BJ (cell line): ENCODE measurements at regions not wholly inside any gene's neighbourhood (a gene's known extent, or its start where the extent isn't known, plus 50 kb on each side); places are given as distances from the start of the nearest gene placed in this dataset.

Source experiments
- CTCF ChIA-PET: fragments of 350-600 bp; formaldehyde crosslinking; extraction: SDS; loops from one replicate; lab custom pipeline; 2021; ENCODE audit warnings: antibody characterized with exemption, inconsistent platforms; lab: Yijun Ruan, JAX
- POLR2A ChIA-PET: fragments of 300-600 bp; sonication (Branson Sonifier 250); formaldehyde crosslinking; extraction: SDS; loops from one replicate; lab custom pipeline; 2021; ENCODE audit warnings: antibody characterized with exemption; lab: Charles Lee
- DNase-seq: peaks from one replicate; pipeline ENCODE4 v3.0.0-alpha.2; 2011; ENCODE audit warnings: low read depth
- H3K27me3 ChIP-seq: 2 replicates; pipeline ENCODE4 v1.6.0; 2011; ENCODE audit warnings: low read length; ENCODE audit not compliant: control insufficient read depth, insufficient read depth
- H3K36me3 ChIP-seq: 2 replicates; pipeline ENCODE4 v1.5.1; 2011; ENCODE audit warnings: low read length; ENCODE audit not compliant: control insufficient read depth, insufficient read depth
- H3K4me3 ChIP-seq: 2 replicates; pipeline ENCODE4 v1.5.1; 2011; ENCODE audit warnings: low read depth, mild to moderate bottlenecking, control low read depth, low read length
- TF ChIP-seq, protein P1 (sequence below): IDR thresholded peaks from 2 replicates; pipeline ENCODE4 v1.5.1; 2011; ENCODE audit warnings: low read depth, mild to moderate bottlenecking, control low read depth, inconsistent platforms, low read length, moderate library complexity; ENCODE audit not compliant: insufficient read depth

DNA sequence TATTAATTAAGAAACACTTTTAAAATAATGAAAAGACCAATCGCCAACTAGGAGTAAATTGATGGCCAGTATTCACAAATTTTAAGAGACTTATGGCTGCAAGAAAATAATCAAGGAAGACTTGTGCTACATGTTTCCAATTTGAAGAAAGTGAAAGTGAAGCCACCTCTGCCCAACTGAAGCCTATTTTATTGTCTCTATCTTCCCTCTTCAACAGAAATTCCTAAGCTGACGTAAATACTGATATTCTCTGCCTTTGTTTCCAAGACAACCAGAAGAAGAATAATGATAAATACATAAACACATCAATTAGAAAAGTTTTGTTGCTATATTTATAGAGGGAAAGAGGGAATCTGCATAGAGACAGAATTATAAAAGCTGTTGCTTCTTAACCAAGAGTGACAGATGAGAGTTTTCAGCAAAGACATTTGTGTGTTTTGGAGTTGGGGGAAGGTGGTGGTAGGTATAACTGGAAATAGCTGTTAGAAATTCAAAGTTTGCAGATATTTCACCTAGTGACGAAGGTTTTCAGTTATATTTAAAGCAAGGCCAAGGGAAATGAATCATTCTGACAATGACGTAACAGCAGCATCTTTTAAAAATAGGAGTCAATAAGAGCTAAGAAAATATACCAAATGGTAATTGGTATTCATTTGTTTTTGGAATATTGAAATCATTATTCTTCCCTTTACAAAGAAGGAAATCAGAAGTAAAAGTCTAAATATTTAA lies 576.6 kb upstream of the SORCS1 start:
- TF ChIP-seq, protein P1, sequence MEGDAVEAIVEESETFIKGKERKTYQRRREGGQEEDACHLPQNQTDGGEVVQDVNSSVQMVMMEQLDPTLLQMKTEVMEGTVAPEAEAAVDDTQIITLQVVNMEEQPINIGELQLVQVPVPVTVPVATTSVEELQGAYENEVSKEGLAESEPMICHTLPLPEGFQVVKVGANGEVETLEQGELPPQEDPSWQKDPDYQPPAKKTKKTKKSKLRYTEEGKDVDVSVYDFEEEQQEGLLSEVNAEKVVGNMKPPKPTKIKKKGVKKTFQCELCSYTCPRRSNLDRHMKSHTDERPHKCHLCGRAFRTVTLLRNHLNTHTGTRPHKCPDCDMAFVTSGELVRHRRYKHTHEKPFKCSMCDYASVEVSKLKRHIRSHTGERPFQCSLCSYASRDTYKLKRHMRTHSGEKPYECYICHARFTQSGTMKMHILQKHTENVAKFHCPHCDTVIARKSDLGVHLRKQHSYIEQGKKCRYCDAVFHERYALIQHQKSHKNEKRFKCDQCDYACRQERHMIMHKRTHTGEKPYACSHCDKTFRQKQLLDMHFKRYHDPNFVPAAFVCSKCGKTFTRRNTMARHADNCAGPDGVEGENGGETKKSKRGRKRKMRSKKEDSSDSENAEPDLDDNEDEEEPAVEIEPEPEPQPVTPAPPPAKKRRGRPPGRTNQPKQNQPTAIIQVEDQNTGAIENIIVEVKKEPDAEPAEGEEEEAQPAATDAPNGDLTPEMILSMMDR: no peak
- DNase-seq: no peak
- H3K4me3 ChIP-seq: no peak overlapping the region
- H3K27me3 ChIP-seq: no peaks in the 10 kb centered on the region
- ChIA-PET POLR2A (no interaction called here), CTCF (no interaction called here)
- H3K36me3 ChIP-seq: no peaks in the 10 kb centered on the region

DNA sequence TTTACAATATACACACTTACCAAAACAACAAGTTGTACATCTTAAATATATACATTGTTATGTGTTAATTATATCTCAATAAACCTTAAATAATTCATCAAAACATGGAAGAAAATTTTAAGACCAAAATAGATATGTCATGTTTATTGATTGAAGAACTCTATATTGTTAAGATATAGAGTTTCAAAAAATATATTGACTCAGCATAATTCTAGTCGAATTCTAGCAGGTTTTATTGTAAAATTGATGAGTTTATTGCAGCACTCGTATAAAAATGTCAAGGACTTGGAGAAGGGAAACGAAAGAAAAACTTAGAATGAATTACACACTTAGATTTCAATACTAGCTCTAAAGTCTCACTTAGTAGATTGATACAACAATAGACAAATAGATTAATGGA lies 575.4 kb upstream of the SORCS1 start:
- ChIA-PET POLR2A (no interaction called here), CTCF (no interaction called here)
- no peak overlapping the region for H3K4me3 ChIP-seq
- TF ChIP-seq, protein P1: no peak
- H3K36me3 ChIP-seq: no peaks in the 10 kb centered on the region
- no peaks in the 10 kb centered on the region for H3K27me3 ChIP-seq
- no peak for DNase-seq

DNA sequence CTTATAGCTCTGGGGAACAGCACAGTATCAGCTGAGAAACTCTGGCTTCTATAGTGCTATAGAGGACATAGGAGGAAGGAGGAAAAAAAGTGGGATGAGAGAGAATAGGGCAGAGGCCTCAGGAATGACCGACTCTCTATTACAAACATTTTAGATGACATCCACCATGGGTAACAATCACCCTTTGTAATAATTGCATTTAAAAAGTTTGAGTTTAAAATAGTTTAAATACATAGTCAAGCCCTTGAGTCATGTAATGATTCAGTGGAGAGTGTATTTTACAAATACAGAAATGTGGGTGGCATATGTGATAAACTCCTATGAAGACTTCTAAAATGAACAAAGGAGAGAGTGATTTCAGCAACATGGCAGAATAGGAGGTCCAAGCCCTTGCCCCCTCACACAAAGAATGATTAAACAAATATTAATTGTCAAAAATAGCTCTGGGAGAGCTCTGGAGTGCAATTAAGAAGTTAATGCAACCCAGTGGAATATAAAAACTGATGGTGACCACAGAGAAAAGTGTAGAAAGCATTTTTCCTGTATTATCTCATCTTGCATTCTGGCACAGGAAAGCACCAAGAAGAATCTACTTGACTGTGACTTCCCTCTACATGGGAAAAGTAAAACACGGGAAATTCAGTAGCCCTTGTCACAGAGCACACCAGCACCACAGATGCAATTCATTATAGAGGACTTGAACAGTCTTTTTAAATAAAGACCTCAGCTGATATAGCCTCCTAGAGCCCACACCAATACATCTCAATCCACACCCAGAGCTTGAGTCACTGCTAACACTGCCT lies 569.0 kb upstream of the SORCS1 start:
- Histone ChIP-seq H3K27me3 (no peaks in the 10 kb centered on the region), H3K4me3 (no peak overlapping the region), H3K36me3 (no peaks in the 10 kb centered on the region)
- TF ChIP-seq, protein P1: no peak
- CTCF ChIA-PET: interaction anchor here (0.5 kb wide), 1 partner anchor 714 kb away, joined by 3 read pairs; no protein-coding TSS in a partner anchor
- POLR2A ChIA-PET: no interaction called here
- DNase-seq: peak; percentile 26

DNA sequence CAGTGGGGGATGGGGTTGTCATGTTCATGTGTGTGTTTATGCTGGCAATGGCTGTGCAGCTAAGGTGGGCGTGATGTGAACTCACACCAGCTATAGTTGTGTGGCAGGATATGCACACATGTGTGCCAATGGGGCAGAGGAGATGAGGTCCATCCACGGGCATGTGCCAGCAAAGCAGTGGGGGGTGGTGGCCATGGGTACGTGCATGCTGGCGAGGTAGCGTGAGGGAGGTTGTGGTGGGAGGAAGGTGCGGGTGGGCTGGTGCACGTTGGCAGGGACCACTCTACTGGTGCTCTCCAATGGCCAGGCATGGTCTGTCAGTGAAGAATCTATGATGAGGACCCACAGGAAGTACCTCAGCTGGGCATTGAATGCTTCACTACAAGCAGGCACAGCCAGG lies 567.5 kb upstream of the SORCS1 start:
- ChIA-PET POLR2A (no interaction called here), CTCF (no interaction called here)

DNA sequence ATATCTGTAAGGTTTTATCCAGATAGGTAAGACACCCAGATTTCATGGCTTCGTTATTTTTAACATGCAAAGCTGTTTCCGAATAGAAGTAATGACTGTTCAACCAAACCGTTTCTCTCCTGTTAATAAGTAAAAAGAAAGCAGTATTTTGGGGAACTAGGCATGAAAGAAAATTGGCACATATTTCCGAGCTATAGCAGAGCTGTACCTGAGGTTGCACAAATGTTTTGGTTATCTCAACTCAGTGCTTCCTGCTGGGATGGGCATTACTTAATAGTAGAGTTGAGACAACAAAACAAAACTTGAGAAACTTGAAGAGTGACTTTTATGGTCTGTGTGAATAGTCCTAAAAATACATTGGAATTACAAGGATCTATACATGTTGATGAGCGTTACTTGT lies 564.3 kb upstream of the SORCS1 start:
- H3K4me3 ChIP-seq: no peak overlapping the region
- DNase-seq: no peak
- ChIA-PET CTCF (no interaction called here), POLR2A (no interaction called here)
- H3K36me3 ChIP-seq: no peaks in the 10 kb centered on the region
- no peaks in the 10 kb centered on the region for H3K27me3 ChIP-seq
- TF ChIP-seq, protein P1: no peak

More for the DNA sequence above, 567.5 kb upstream of the SORCS1 start:
- Histone ChIP-seq H3K27me3 (no peaks in the 10 kb centered on the region), H3K4me3 (no peak overlapping the region), H3K36me3 (no peaks in the 10 kb centered on the region)
- no peak for DNase-seq
- TF ChIP-seq, protein P1: no peak
